Peyer's patch (tissue), 4 donors: ENCODE measurements at regions not wholly inside any gene's neighbourhood (a gene's known extent, or its start where the extent isn't known, plus 50 kb on each side); places are given as distances from the start of the nearest gene placed in this dataset.

ENCODE experiments used
- CTCF ChIP-seq, 6 experiments: fragments of 450-650 bp in 4 of 6; fragments of 200-600 bp in 2 of 6; sonication (generic) in 1 of 6; IDR thresholded peaks; one replicate each; pipeline ENCODE4 v1.5.1; 2017 to 2019; ENCODE audit warnings: antibody characterized with exemption in 6 of 6, mild to moderate bottlenecking in 3 of 6, moderate library complexity in 1 of 6
- POLR2A ChIP-seq, 2 donors: fragments of 450-650 bp; IDR thresholded peaks; one replicate each; pipeline ENCODE4 v1.5.1; 2017; ENCODE audit warnings: antibody characterized with exemption in 2 of 2, mild to moderate bottlenecking in 2 of 2, moderate library complexity in 2 of 2

- TF ChIP-seq POLR2A (IDR thresholded peaks at IDR 0.05) (no peak), CTCF (IDR thresholded peaks at IDR 0.05) (no peak)
Measured at GRCh38 chr1:29869802-29870201, 633.5 kb downstream of the PTPRU start.
